Neural cell (in vitro differentiated cells): ENCODE measurements at regions not wholly inside any gene's neighbourhood (a gene's known extent, or its start where the extent isn't known, plus 50 kb on each side); places are given as distances from the start of the nearest gene placed in this dataset.

Source experiments
- H2AFZ ChIP-seq: fragments of 200-600, 300-800 bp; sonication (generic), shearing (Covaris generic); 2 replicates; pipeline ENCODE4 v1.6.0; 2014; ENCODE audit warnings: low read depth, mild to moderate bottlenecking, antibody characterized with exemption, low read length, moderate library complexity
- H3F3A ChIP-seq: fragments of 200-600 bp; shearing (Covaris generic); 2 replicates; pipeline ENCODE4 v1.6.1; 2016; ENCODE audit warnings: mild to moderate bottlenecking, moderate library complexity, mixed read lengths, antibody characterized with exemption, low read length; ENCODE audit not compliant: insufficient read depth, poor library complexity, severe bottlenecking
- H3K27ac ChIP-seq: fragments of 200-600, 300-800 bp; sonication (generic), shearing (Covaris generic); 2 replicates; pipeline ENCODE4 v1.5.1; 2014; ENCODE audit warnings: mild to moderate bottlenecking, low read length, moderate library complexity
- H3K27me3 ChIP-seq: fragments of 300-800, 200-600 bp; sonication (generic), shearing (Covaris generic); 2 replicates; pipeline ENCODE4 v1.6.0; 2014; ENCODE audit warnings: mild to moderate bottlenecking, low read depth, low read length, moderate library complexity; ENCODE audit not compliant: insufficient read depth
- H3K36me3 ChIP-seq: fragments of 300-800, 200-600 bp; sonication (generic), shearing (Covaris generic); 2 replicates; pipeline ENCODE4 v1.5.1; 2014; ENCODE audit warnings: mild to moderate bottlenecking, antibody characterized with exemption, low read length, moderate library complexity; ENCODE audit not compliant: insufficient read depth
- H3K4me2 ChIP-seq: fragments of 300-800, 200-600 bp; sonication (generic), shearing (Covaris generic); 2 replicates; pipeline ENCODE4 v1.6.0; 2014; ENCODE audit warnings: mild to moderate bottlenecking, low read length
- H3K4me3 ChIP-seq: fragments of 300-800, 200-600 bp; sonication (generic), shearing (Covaris generic); 2 replicates; pipeline ENCODE4 v1.5.1; 2014; ENCODE audit warnings: mild to moderate bottlenecking, low read length, moderate library complexity
- H3K79me2 ChIP-seq: fragments of 200-600 bp; shearing (Covaris generic); replicated peaks from 2 replicates; pipeline ENCODE4 v1.6.0; 2014; ENCODE audit warnings: mild to moderate bottlenecking, low read length, moderate library complexity; ENCODE audit not compliant: insufficient read depth
- H3K9ac ChIP-seq: fragments of 300-800, 200-600 bp; sonication (generic), shearing (Covaris generic); 2 replicates; pipeline ENCODE4 v1.6.1; 2016; ENCODE audit warnings: mild to moderate bottlenecking, low read length, mixed read lengths
- H3K9me2 ChIP-seq: fragments of 200-600 bp; shearing (Covaris generic); 2 replicates; pipeline ENCODE4 v1.6.1; 2016; ENCODE audit warnings: mild to moderate bottlenecking, low read length, mixed read lengths; ENCODE audit not compliant: insufficient read depth
- H3K9me3 ChIP-seq: fragments of 200-600, 300-800 bp; sonication (generic), shearing (Covaris generic); 2 replicates; pipeline ENCODE4 v1.6.1; 2016; ENCODE audit warnings: mild to moderate bottlenecking, mixed run types, low read length, moderate library complexity, mixed read lengths
- H4K20me1 ChIP-seq: fragments of 200-600 bp; shearing (Covaris generic); 2 replicates; pipeline ENCODE4 v1.6.1; 2016; ENCODE audit warnings: mild to moderate bottlenecking, mixed run types; ENCODE audit not compliant: insufficient read depth
- CTCF ChIP-seq: fragments of 450-650 bp; IDR thresholded peaks from 2 replicates; pipeline ENCODE4 v1.5.1; 2014; ENCODE audit warnings: antibody characterized with exemption, mild to moderate bottlenecking, moderate library complexity; ENCODE audit not compliant: poor library complexity, severe bottlenecking
- EP300 ChIP-seq: fragments of 450-650 bp; conservative IDR thresholded peaks from 2 replicates; pipeline ENCODE4 v1.6.1; 2014; ENCODE audit warnings: antibody characterized with exemption, mild to moderate bottlenecking, moderate library complexity; ENCODE audit not compliant: poor library complexity, severe bottlenecking
- EZH2 ChIP-seq: fragments of 200-600, 300-800 bp; shearing (Covaris generic), sonication (generic); IDR thresholded peaks from 2 replicates; pipeline ENCODE4 v1.6.1; 2014; ENCODE audit warnings: antibody characterized with exemption, low read length, borderline replicate concordance, mild to moderate bottlenecking; ENCODE audit not compliant: insufficient read depth, poor library complexity, severe bottlenecking
- MXI1 ChIP-seq: fragments of 450-650 bp; conservative IDR thresholded peaks from 2 replicates; pipeline ENCODE4 v1.6.1; 2014; ENCODE audit warnings: antibody characterized with exemption, mild to moderate bottlenecking; ENCODE audit not compliant: poor library complexity, severe bottlenecking
- POLR2AphosphoS5 ChIP-seq: IDR thresholded peaks from 2 replicates; pipeline ENCODE4 v1.6.1; 2012
- RAD21 ChIP-seq: fragments of 450-650 bp; conservative IDR thresholded peaks from 2 replicates; pipeline ENCODE4 v1.6.1; 2014; ENCODE audit warnings: antibody characterized with exemption, mild to moderate bottlenecking, moderate library complexity
- SMC3 ChIP-seq: fragments of 450-650 bp; conservative IDR thresholded peaks from 2 replicates; pipeline ENCODE4 v1.6.1; 2014; ENCODE audit warnings: antibody characterized with exemption, mild to moderate bottlenecking, moderate library complexity; ENCODE audit not compliant: poor library complexity
- TAF1 ChIP-seq: IDR thresholded peaks from 2 replicates; pipeline ENCODE4 v1.6.1; 2012; ENCODE audit warnings: low read depth
- TF ChIP-seq, protein P1 (sequence below): IDR thresholded peaks from 2 replicates; pipeline ENCODE4 v1.6.1; 2012; ENCODE audit warnings: borderline replicate concordance

DNA sequence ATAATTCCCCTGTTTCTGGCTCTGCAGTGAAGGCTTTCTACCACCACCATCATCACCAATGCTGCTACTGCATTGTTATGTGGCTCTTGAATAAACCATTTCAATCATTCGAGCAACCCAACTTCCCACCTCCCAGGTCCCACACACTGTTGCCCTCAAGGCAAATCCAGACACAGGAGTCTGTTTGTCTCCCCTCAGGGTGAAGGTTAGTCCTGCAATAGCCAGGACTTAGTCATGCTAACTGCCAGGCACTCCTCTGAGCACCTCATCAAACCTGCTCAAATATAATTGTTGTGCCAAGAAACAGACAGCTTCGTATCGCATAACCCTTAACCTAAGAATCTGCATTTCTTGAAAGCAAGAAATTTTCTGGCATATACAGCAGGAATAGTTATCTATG is 213.2 kb downstream of the KDR start:
- no peaks in the 10 kb centered on the region for H3K79me2 ChIP-seq
- TF ChIP-seq TAF1 = no peak
- TF ChIP-seq EZH2 = no peak
- TF ChIP-seq MXI1 = no peak
- TF ChIP-seq EP300 = no peak
- TF ChIP-seq, protein P1, sequence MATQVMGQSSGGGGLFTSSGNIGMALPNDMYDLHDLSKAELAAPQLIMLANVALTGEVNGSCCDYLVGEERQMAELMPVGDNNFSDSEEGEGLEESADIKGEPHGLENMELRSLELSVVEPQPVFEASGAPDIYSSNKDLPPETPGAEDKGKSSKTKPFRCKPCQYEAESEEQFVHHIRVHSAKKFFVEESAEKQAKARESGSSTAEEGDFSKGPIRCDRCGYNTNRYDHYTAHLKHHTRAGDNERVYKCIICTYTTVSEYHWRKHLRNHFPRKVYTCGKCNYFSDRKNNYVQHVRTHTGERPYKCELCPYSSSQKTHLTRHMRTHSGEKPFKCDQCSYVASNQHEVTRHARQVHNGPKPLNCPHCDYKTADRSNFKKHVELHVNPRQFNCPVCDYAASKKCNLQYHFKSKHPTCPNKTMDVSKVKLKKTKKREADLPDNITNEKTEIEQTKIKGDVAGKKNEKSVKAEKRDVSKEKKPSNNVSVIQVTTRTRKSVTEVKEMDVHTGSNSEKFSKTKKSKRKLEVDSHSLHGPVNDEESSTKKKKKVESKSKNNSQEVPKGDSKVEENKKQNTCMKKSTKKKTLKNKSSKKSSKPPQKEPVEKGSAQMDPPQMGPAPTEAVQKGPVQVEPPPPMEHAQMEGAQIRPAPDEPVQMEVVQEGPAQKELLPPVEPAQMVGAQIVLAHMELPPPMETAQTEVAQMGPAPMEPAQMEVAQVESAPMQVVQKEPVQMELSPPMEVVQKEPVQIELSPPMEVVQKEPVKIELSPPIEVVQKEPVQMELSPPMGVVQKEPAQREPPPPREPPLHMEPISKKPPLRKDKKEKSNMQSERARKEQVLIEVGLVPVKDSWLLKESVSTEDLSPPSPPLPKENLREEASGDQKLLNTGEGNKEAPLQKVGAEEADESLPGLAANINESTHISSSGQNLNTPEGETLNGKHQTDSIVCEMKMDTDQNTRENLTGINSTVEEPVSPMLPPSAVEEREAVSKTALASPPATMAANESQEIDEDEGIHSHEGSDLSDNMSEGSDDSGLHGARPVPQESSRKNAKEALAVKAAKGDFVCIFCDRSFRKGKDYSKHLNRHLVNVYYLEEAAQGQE = no peak
- TF ChIP-seq POLR2AphosphoS5 = no peak
- TF ChIP-seq SMC3 = no peak
- TF ChIP-seq RAD21 = no peak
- no peak for TF ChIP-seq CTCF
- H3K27ac ChIP-seq = no peak overlapping the region
- no peaks in the 10 kb centered on the region for H3F3A ChIP-seq
- H3K27me3 ChIP-seq = no peaks in the 10 kb centered on the region
- no peak overlapping the region for H3K4me2 ChIP-seq
- H3K9me3 ChIP-seq = no peaks in the 10 kb centered on the region
- no peaks in the 10 kb centered on the region for H4K20me1 ChIP-seq
- H3K9ac ChIP-seq = no peak overlapping the region
- H3K36me3 ChIP-seq = no peaks in the 10 kb centered on the region
- H3K4me3 ChIP-seq = no peak overlapping the region
- no peaks in the 10 kb centered on the region for H3K9me2 ChIP-seq
- H2AFZ ChIP-seq = no peak overlapping the region

DNA sequence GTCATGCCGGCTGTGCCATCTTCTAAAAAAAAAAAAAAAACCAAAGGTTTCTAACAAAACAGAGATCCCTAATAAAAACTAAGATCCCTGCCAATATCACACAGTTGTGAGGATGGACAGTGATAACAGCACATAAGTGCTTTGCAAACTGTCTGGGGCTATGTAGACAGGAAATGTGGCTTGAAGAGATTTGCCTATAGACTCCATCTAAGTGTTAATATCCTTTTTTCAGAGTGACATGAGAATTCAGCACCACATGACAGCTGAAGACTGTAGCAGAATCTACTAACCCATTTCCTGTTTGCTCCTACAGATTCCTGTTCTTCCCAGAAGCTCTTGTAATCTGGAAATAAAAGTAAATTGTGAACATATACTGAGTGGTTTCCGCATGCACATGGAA is 215.4 kb downstream of the KDR start:
- H3K36me3 ChIP-seq = no peaks in the 10 kb centered on the region
- no peaks in the 10 kb centered on the region for H3K9me3 ChIP-seq
- no peaks in the 10 kb centered on the region for H3F3A ChIP-seq
- no peak overlapping the region for H3K27ac ChIP-seq
- TF ChIP-seq EZH2 (no peak), POLR2AphosphoS5 (no peak)
- no peaks in the 10 kb centered on the region for H3K9me2 ChIP-seq
- H3K4me2 ChIP-seq = no peak overlapping the region
- H3K4me3 ChIP-seq = no peak overlapping the region
- H3K79me2 ChIP-seq = no peaks in the 10 kb centered on the region
- no peak overlapping the region for H3K9ac ChIP-seq
- no peaks in the 10 kb centered on the region for H3K27me3 ChIP-seq
- H2AFZ ChIP-seq = no peak overlapping the region
- no peaks in the 10 kb centered on the region for H4K20me1 ChIP-seq

GRCh38 chr4:54908763-54909162 is 216.6 kb downstream of the KDR start:
- Histone ChIP-seq H3K9me2 (no peaks in the 10 kb centered on the region), H2AFZ (no peak overlapping the region), H3K27me3 (no peaks in the 10 kb centered on the region), H3K9me3 (no peaks in the 10 kb centered on the region), H3K4me2 (no peak overlapping the region), H3K79me2 (no peaks in the 10 kb centered on the region), H3K9ac (no peak overlapping the region), H4K20me1 (no peaks in the 10 kb centered on the region), H3K4me3 (no peak overlapping the region), H3K27ac (no peak overlapping the region), H3K36me3 (no peaks in the 10 kb centered on the region), H3F3A (no peaks in the 10 kb centered on the region)
- TF ChIP-seq MXI1 (no peak), TAF1 (no peak), SMC3 (no peak), POLR2AphosphoS5 (no peak), CTCF (no peak), EZH2 (no peak), RAD21 (no peak), EP300 (no peak)
- TF ChIP-seq, protein P1 = no peak
